A549 (cell line): ENCODE measurements at regions not wholly inside any gene's neighbourhood (a gene's known extent, or its start where the extent isn't known, plus 50 kb on each side); places are given as distances from the start of the nearest gene placed in this dataset.

Source experiments
- ATAC-seq, 2 experiments: fragments of 200-7000 bp in 1 of 2; fragments of >200 bp in 1 of 2; cut with Nextera tagmentation in 1 of 2; cut with Tn5 transposase in 1 of 2; 3 replicates each; pipeline versions ENCODE4 v1.8.0 to v1.9.1; 2018 to 2020; ENCODE audit warnings: mild to moderate bottlenecking in 1 of 2, moderate library complexity in 1 of 2
- CTCF ChIA-PET: fragments of 300-600 bp; sonication (Branson Sonifier 250); formaldehyde crosslinking; extraction: SDS; loops from one replicate; lab custom pipeline; 2021; ENCODE audit warnings: antibody characterized with exemption, inconsistent platforms; lab: Yijun Ruan, JAX
- POLR2A ChIA-PET: fragments of 350-600 bp; formaldehyde crosslinking; extraction: SDS; loops from one replicate; lab custom pipeline; 2021; ENCODE audit warnings: antibody characterized with exemption, inconsistent platforms; lab: Yijun Ruan, JAX
- DNase-seq, 2 experiments: peaks; one replicate each; pipeline versions ENCODE4 v3.0.0 to v3.0.0-alpha.2; 2011 to 2016; ENCODE audit warnings: low read depth in 1 of 2, low spot score in 1 of 2
- FAIRE-seq: peaks from 2 replicates; lab custom pipeline; 2011; peaks lifted over from hg19 to GRCh38; lab: Jason Lieb, UNC
- H3K27ac ChIP-seq, 2 experiments: fragments of >200 bp; sonication (Bioruptor Twin); formaldehyde crosslinking; 3 replicates each; pipeline ENCODE4 v1.5.1; 2016 to 2017
- H3K4me1 ChIP-seq: fragments of >200 bp; sonication (Bioruptor Twin); formaldehyde crosslinking; 3 replicates; pipeline ENCODE4 v1.6.1; 2016
- H3K4me2 ChIP-seq: fragments of >200 bp; sonication (Bioruptor Twin); formaldehyde crosslinking; 3 replicates; pipeline ENCODE4 v1.6.1; 2016
- H3K4me3 ChIP-seq: fragments of >200 bp; sonication (Bioruptor Twin); formaldehyde crosslinking; 3 replicates; pipeline ENCODE4 v1.5.1; 2016
- H3K9me3 ChIP-seq: fragments of >200 bp; sonication (Bioruptor Twin); formaldehyde crosslinking; 3 replicates; pipeline ENCODE4 v1.6.1; 2016
- BHLHE40 ChIP-seq: IDR thresholded peaks from 2 replicates; pipeline ENCODE4 v1.6.1; 2012; ENCODE audit warnings: low read depth, low read length, inconsistent platforms
- CBX2 ChIP-seq: fragments of 200-600 bp; sonication (generic); IDR thresholded peaks from 2 replicates; pipeline ENCODE4 v1.6.1; 2016; ENCODE audit warnings: low read depth, mild to moderate bottlenecking, borderline replicate concordance
- CBX8 ChIP-seq: fragments of 200-600 bp; sonication (generic); IDR thresholded peaks from 2 replicates; pipeline ENCODE4 v1.6.1; 2016
- GATA3 ChIP-seq: IDR thresholded peaks from 2 replicates; pipeline ENCODE4 v1.6.1; 2012; ENCODE audit warnings: borderline replicate concordance
- MAFK ChIP-seq: fragments of 450-650 bp; IDR thresholded peaks from 2 replicates; pipeline ENCODE4 v1.6.1; 2014; ENCODE audit not compliant: partially characterized antibody
- MAZ ChIP-seq: fragments of 150-350 bp; IDR thresholded peaks from 2 replicates; pipeline ENCODE4 v1.6.1; 2014; ENCODE audit warnings: antibody characterized with exemption, low read depth, low read length, borderline replicate concordance
- NFE2L2 ChIP-seq: fragments of 150-350 bp; conservative IDR thresholded peaks from 2 replicates; pipeline ENCODE4 v1.6.1; 2014; ENCODE audit warnings: low read length
- NPAS2 ChIP-seq: fragments of 250-450 bp; sonication (Bioruptor Pico); IDR thresholded peaks from 2 replicates; pipeline ENCODE4 v1.8.0; 2022; ENCODE audit warnings: mild to moderate bottlenecking, moderate library complexity, borderline replicate concordance
- NR3C1 ChIP-seq: fragments of >200 bp; sonication (Bioruptor Twin); formaldehyde crosslinking; IDR thresholded peaks from 3 replicates; pipeline ENCODE4 v1.6.1; 2017
- PHF8 ChIP-seq: fragments of 200-600 bp; sonication (generic); IDR thresholded peaks from 2 replicates; pipeline ENCODE4 v1.6.1; 2016; ENCODE audit warnings: low read depth, mild to moderate bottlenecking, antibody characterized with exemption, moderate library complexity, borderline replicate concordance
- POLR2A ChIP-seq: IDR thresholded peaks from 2 replicates; pipeline ENCODE4 v1.6.1; 2012; ENCODE audit warnings: mild to moderate bottlenecking, low read length
- POLR2AphosphoS2 ChIP-seq: conservative IDR thresholded peaks from 2 replicates; pipeline ENCODE4 v1.6.1; 2012; ENCODE audit warnings: low read length, improper control_type of control experiment, inconsistent platforms
- RCOR1 ChIP-seq: fragments of 150-350 bp; IDR thresholded peaks from 2 replicates; pipeline ENCODE4 v1.6.1; 2014; ENCODE audit warnings: antibody characterized with exemption, low read length, low read depth
- RFX5 ChIP-seq: fragments of 450-650 bp; IDR thresholded peaks from 2 replicates; pipeline ENCODE4 v1.7.1; 2014; ENCODE audit warnings: antibody characterized with exemption, mild to moderate bottlenecking, moderate library complexity
- RNF2 ChIP-seq: fragments of 200-600 bp; sonication (generic); IDR thresholded peaks from 2 replicates; pipeline ENCODE4 v1.6.1; 2016; ENCODE audit warnings: low read depth, mild to moderate bottlenecking, antibody characterized with exemption, moderate library complexity, borderline replicate concordance
- SREBF2 ChIP-seq: fragments of 450-650 bp; IDR thresholded peaks from 2 replicates; pipeline ENCODE4 v1.6.1; 2014; ENCODE audit warnings: mild to moderate bottlenecking, moderate library complexity
- ZSCAN20 ChIP-seq: fragments of 250-450 bp; sonication (Bioruptor Pico); IDR thresholded peaks from 2 replicates; pipeline ENCODE4 v1.8.0; 2022; ENCODE audit warnings: mild to moderate bottlenecking, moderate library complexity
- WGBS: methylation state at CpG from one replicate; pipeline ENCODE4 v1.1.6; 2017; ENCODE audit errors: missing lambda C conversion rate; 5-methylcytosine and 5-hydroxymethylcytosine counted together
- TF ChIP-seq, protein P1 (sequence below): fragments of 200-600 bp; sonication (generic); IDR thresholded peaks from 2 replicates; pipeline ENCODE4 v1.6.1; 2016; ENCODE audit warnings: antibody characterized with exemption, mild to moderate bottlenecking, moderate library complexity
- TF ChIP-seq, protein P2 (sequence below): fragments of 150-350 bp; IDR thresholded peaks from 2 replicates; pipeline ENCODE4 v1.6.1; 2014; ENCODE audit warnings: low read depth, mild to moderate bottlenecking, low read length
- TF ChIP-seq, protein P3 (sequence below): fragments of 450-650 bp; IDR thresholded peaks from 2 replicates; pipeline ENCODE4 v1.6.1; 2014; ENCODE audit warnings: antibody characterized with exemption
- TF ChIP-seq, protein P4 (sequence below): fragments of >200 bp; sonication (Bioruptor Twin); formaldehyde crosslinking; IDR thresholded peaks from 3 replicates; pipeline ENCODE4 v1.5.1; 2016

DNA sequence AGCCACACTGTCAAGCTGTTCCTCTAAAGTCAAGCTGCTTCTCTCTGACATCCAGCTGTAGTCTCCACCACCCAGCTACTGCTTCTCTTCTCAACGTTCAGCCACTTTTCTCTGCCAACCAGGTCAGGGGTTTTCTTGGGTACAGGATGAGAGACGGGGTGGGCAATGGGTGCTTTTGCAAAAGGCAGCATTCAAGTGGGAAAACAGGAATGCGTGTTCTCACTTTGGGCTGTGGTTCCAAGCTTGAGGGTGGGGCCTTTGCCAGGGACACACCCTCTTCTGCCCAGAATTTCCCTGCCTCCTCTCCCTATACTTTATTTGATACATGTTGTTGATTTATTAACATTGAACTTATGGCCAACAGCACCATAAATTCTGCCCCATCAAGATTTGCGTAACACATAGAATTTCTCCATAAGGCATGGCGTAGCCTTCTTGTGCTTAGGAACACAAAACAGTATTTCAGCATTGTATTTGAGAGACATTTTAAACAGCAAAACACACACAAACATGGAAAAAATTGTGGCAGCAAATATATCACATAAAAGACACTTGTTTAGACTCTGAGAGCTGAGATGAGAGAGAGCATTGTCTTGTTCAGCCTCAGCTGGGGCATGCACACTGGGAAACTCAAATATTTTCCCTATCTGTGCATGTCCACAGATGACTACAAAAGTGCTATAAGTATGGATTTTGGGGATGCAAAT is 392.8 kb downstream of the SLITRK6 start:
- no peak for TF ChIP-seq PHF8
- no peak for TF ChIP-seq POLR2AphosphoS2
- TF ChIP-seq, protein P1, sequence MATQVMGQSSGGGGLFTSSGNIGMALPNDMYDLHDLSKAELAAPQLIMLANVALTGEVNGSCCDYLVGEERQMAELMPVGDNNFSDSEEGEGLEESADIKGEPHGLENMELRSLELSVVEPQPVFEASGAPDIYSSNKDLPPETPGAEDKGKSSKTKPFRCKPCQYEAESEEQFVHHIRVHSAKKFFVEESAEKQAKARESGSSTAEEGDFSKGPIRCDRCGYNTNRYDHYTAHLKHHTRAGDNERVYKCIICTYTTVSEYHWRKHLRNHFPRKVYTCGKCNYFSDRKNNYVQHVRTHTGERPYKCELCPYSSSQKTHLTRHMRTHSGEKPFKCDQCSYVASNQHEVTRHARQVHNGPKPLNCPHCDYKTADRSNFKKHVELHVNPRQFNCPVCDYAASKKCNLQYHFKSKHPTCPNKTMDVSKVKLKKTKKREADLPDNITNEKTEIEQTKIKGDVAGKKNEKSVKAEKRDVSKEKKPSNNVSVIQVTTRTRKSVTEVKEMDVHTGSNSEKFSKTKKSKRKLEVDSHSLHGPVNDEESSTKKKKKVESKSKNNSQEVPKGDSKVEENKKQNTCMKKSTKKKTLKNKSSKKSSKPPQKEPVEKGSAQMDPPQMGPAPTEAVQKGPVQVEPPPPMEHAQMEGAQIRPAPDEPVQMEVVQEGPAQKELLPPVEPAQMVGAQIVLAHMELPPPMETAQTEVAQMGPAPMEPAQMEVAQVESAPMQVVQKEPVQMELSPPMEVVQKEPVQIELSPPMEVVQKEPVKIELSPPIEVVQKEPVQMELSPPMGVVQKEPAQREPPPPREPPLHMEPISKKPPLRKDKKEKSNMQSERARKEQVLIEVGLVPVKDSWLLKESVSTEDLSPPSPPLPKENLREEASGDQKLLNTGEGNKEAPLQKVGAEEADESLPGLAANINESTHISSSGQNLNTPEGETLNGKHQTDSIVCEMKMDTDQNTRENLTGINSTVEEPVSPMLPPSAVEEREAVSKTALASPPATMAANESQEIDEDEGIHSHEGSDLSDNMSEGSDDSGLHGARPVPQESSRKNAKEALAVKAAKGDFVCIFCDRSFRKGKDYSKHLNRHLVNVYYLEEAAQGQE, result no peak
- no peak for TF ChIP-seq CBX2
- no peak for TF ChIP-seq BHLHE40
- no peak for TF ChIP-seq CBX8
- TF ChIP-seq MAFK, result no peak
- no peak for TF ChIP-seq NR3C1
- TF ChIP-seq, protein P2, sequence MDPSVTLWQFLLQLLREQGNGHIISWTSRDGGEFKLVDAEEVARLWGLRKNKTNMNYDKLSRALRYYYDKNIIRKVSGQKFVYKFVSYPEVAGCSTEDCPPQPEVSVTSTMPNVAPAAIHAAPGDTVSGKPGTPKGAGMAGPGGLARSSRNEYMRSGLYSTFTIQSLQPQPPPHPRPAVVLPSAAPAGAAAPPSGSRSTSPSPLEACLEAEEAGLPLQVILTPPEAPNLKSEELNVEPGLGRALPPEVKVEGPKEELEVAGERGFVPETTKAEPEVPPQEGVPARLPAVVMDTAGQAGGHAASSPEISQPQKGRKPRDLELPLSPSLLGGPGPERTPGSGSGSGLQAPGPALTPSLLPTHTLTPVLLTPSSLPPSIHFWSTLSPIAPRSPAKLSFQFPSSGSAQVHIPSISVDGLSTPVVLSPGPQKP, result no peak
- TF ChIP-seq ZSCAN20 (CRISPR knock-in tag), result no peak
- TF ChIP-seq RCOR1, result no peak
- TF ChIP-seq, protein P3, sequence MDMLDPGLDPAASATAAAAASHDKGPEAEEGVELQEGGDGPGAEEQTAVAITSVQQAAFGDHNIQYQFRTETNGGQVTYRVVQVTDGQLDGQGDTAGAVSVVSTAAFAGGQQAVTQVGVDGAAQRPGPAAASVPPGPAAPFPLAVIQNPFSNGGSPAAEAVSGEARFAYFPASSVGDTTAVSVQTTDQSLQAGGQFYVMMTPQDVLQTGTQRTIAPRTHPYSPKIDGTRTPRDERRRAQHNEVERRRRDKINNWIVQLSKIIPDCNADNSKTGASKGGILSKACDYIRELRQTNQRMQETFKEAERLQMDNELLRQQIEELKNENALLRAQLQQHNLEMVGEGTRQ, result no peak
- TF ChIP-seq MAZ, result no peak
- TF ChIP-seq SREBF2, result no peak
- TF ChIP-seq GATA3, result no peak
- no peak for TF ChIP-seq NPAS2
- Histone ChIP-seq H3K4me2 (no peak overlapping the region), H3K4me1 (no peaks in the 10 kb centered on the region), H3K27ac (no peak overlapping the region), H3K9me3 (no peaks in the 10 kb centered on the region), H3K4me3 (no peak overlapping the region)
- WGBS, result 82% methylated on average over 5 of the region's 5 CpGs
- FAIRE-seq (no peak), ATAC-seq (no peak), DNase-seq (no peak)
- POLR2A ChIA-PET, result no interaction called here
- CTCF ChIA-PET, result no interaction called here

DNA sequence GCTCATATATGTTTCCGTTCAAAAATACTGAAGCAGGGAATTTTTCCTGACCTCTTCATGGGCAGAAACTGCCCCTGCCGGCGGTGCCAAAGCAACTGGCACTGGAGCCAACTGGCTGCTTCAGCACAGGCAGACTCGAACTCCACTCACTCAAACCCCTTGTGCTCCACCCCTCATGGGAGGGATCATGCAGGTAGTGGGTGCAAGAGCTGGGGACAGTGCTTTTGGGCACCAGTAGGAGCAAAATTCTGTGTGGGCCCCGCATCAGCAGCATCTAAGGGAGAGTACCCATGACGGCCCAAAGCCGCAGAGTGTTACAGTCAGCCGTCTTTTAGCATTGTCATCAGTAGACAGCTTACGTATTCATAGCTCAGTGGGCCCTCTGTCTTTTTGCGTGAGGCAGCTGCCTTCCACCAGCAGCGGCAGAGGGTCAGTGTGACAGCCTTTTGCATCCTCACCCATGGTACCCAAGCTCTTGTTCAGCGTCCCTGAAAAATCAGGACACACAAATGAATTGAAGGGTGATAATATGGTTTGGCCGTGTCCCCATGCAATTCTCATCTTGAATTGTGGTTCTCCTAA is 393.8 kb downstream of the SLITRK6 start:
- 77% methylated on average over 12 of the region's 13 CpGs for WGBS
- FAIRE-seq (no peak), ATAC-seq (no peak), DNase-seq (no peak)
- Histone ChIP-seq H3K4me1 (no peaks in the 10 kb centered on the region), H3K4me2 (no peak overlapping the region), H3K9me3 (no peaks in the 10 kb centered on the region), H3K4me3 (no peak overlapping the region), H3K27ac (no peak overlapping the region)
- TF ChIP-seq CBX8, result no peak
- TF ChIP-seq POLR2A, result no peak
- TF ChIP-seq, protein P4, sequence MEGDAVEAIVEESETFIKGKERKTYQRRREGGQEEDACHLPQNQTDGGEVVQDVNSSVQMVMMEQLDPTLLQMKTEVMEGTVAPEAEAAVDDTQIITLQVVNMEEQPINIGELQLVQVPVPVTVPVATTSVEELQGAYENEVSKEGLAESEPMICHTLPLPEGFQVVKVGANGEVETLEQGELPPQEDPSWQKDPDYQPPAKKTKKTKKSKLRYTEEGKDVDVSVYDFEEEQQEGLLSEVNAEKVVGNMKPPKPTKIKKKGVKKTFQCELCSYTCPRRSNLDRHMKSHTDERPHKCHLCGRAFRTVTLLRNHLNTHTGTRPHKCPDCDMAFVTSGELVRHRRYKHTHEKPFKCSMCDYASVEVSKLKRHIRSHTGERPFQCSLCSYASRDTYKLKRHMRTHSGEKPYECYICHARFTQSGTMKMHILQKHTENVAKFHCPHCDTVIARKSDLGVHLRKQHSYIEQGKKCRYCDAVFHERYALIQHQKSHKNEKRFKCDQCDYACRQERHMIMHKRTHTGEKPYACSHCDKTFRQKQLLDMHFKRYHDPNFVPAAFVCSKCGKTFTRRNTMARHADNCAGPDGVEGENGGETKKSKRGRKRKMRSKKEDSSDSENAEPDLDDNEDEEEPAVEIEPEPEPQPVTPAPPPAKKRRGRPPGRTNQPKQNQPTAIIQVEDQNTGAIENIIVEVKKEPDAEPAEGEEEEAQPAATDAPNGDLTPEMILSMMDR, result no peak
- TF ChIP-seq RFX5, result no peak
- no peak for TF ChIP-seq RNF2
- no peak for TF ChIP-seq ZSCAN20 (CRISPR knock-in tag)
- TF ChIP-seq NFE2L2, result no peak
- ChIA-PET CTCF (no interaction called here), POLR2A (no interaction called here)
